SU-DHL-6 (cell line): ENCODE measurements at regions not wholly inside any gene's neighbourhood (a gene's known extent, or its start where the extent isn't known, plus 50 kb on each side); places are given as distances from the start of the nearest gene placed in this dataset.

Experiments used
- EZH2phosphoT487 ChIP-seq: fragments of 200-600 bp; sonication (generic), shearing (Covaris generic); conservative IDR thresholded peaks from 2 replicates; pipeline ENCODE4 v1.6.1; 2018; ENCODE audit warnings: mild to moderate bottlenecking, antibody characterized with exemption, low read length, moderate library complexity, mixed read lengths
- TF ChIP-seq, protein P1 (sequence below): fragments of 200-600 bp; sonication (generic); IDR thresholded peaks from one replicate; pipeline ENCODE4 v1.5.1; 2017; ENCODE audit warnings: antibody characterized with exemption, mild to moderate bottlenecking, low read length, moderate library complexity; ENCODE audit not compliant: insufficient read depth, poor library complexity, severe bottlenecking

GRCh38 chr2:125684256-125684655 lies 971.7 kb upstream of the GYPC start:
- TF ChIP-seq, protein P1, sequence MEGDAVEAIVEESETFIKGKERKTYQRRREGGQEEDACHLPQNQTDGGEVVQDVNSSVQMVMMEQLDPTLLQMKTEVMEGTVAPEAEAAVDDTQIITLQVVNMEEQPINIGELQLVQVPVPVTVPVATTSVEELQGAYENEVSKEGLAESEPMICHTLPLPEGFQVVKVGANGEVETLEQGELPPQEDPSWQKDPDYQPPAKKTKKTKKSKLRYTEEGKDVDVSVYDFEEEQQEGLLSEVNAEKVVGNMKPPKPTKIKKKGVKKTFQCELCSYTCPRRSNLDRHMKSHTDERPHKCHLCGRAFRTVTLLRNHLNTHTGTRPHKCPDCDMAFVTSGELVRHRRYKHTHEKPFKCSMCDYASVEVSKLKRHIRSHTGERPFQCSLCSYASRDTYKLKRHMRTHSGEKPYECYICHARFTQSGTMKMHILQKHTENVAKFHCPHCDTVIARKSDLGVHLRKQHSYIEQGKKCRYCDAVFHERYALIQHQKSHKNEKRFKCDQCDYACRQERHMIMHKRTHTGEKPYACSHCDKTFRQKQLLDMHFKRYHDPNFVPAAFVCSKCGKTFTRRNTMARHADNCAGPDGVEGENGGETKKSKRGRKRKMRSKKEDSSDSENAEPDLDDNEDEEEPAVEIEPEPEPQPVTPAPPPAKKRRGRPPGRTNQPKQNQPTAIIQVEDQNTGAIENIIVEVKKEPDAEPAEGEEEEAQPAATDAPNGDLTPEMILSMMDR: no peak
- TF ChIP-seq EZH2phosphoT487: no peak
